Endothelial cell of umbilical vein (primary cell): ENCODE measurements at regions not wholly inside any gene's neighbourhood (a gene's known extent, or its start where the extent isn't known, plus 50 kb on each side); places are given as distances from the start of the nearest gene placed in this dataset.
"Not testable (repeated sequence)": the region's sequence is repeated elsewhere in the genome, so short reads cannot be mapped to it uniquely, and the experiment has no call there.

Experiments used
- BruUV-seq: library from RNA; stranded (reverse); fragments of 400-500 nt; replicated peaks from 2 replicates; lab custom pipeline; 2021; lab: Mats Ljungman, UMichigan
- CTCF ChIA-PET: fragments of 300-600, 350-600 bp; sonication (Branson Sonifier 250); formaldehyde crosslinking; loops from one replicate; lab custom pipeline; 2021; ENCODE audit warnings: antibody characterized with exemption, inconsistent platforms; lab: Charles Lee
- POLR2A ChIA-PET: fragments of 300-600, 350-600 bp; sonication (Branson Sonifier 250); formaldehyde crosslinking; loops from one replicate; lab custom pipeline; 2021; ENCODE audit warnings: antibody characterized with exemption, inconsistent platforms; lab: Charles Lee
- DNase-seq: peaks from one replicate; pipeline ENCODE4 v3.0.0-alpha.2; 2011; ENCODE audit warnings: low read depth, low spot score
- FAIRE-seq: peaks from 2 replicates; lab custom pipeline; 2011; peaks lifted over from hg19 to GRCh38; lab: Jason Lieb, UNC
- H2AFZ ChIP-seq: 2 replicates; pipeline ENCODE4 v1.6.0; 2012; ENCODE audit warnings: low read depth, low read length, control low read depth, inconsistent platforms
- H3K27ac ChIP-seq: 2 replicates; pipeline ENCODE4 v1.5.1; 2011; ENCODE audit warnings: low read depth, mild to moderate bottlenecking, control low read depth, low read length, moderate library complexity; ENCODE audit not compliant: insufficient read depth
- H3K27me3 ChIP-seq, 2 experiments: 2 replicates each; pipeline versions ENCODE4 v1.6.0 to v1.6.1; 2011; ENCODE audit warnings: low read length in 2 of 2, mixed read lengths in 1 of 2; ENCODE audit not compliant: control insufficient read depth in 2 of 2, insufficient read depth in 2 of 2
- H3K36me3 ChIP-seq, 2 experiments: 2 replicates in 1 of 2; 3 replicates in 1 of 2; pipeline ENCODE4 v1.5.1; 2011; ENCODE audit warnings: low read length in 2 of 2, mild to moderate bottlenecking in 1 of 2, moderate library complexity in 1 of 2; ENCODE audit not compliant: control insufficient read depth in 2 of 2, insufficient read depth in 2 of 2; ENCODE audit errors: extremely low read depth in 1 of 2
- H3K4me1 ChIP-seq: 3 replicates; pipeline ENCODE4 v1.5.1; 2011; ENCODE audit warnings: mild to moderate bottlenecking, low read length; ENCODE audit not compliant: control insufficient read depth, insufficient read depth; ENCODE audit errors: extremely low read depth
- H3K4me2 ChIP-seq: 2 replicates; pipeline ENCODE4 v1.6.1; 2011; ENCODE audit warnings: low read length, control low read depth, mixed read lengths; ENCODE audit not compliant: insufficient read depth
- H3K4me3 ChIP-seq, 3 experiments: fragments of 200-600 bp in 1 of 3; sonication (generic), shearing (Covaris generic) in 1 of 3; replicated peaks in 1 of 3; 2 replicates each; pipeline ENCODE4 v1.5.1; 2011 to 2016; ENCODE audit warnings: control low read depth in 3 of 3, low read length in 3 of 3, mild to moderate bottlenecking in 2 of 3, inconsistent platforms in 1 of 3, low read depth in 1 of 3, moderate library complexity in 1 of 3; ENCODE audit not compliant: insufficient read depth in 1 of 3
- H3K79me2 ChIP-seq: 2 replicates; pipeline ENCODE4 v1.6.0; 2012; ENCODE audit warnings: low read length, inconsistent platforms; ENCODE audit not compliant: control insufficient read depth, insufficient read depth
- H3K9ac ChIP-seq: replicated peaks from 2 replicates; pipeline ENCODE3; 2011; ENCODE audit warnings: low read length, control low read depth; ENCODE audit not compliant: insufficient read depth; ENCODE audit errors: extremely low read depth
- H3K9me1 ChIP-seq: replicated peaks from 3 replicates; pipeline ENCODE4 v1.6.0; 2011; ENCODE audit warnings: mild to moderate bottlenecking, low read length; ENCODE audit not compliant: control insufficient read depth, insufficient read depth; ENCODE audit errors: extremely low read depth
- H3K9me3 ChIP-seq: replicated peaks from 2 replicates; pipeline ENCODE4 v1.5.1; 2012; ENCODE audit warnings: low read length, inconsistent platforms; ENCODE audit not compliant: control insufficient read depth, insufficient read depth
- H4K20me1 ChIP-seq: replicated peaks from 2 replicates; pipeline ENCODE3; 2011; ENCODE audit warnings: mild to moderate bottlenecking, low read length; ENCODE audit not compliant: control insufficient read depth, insufficient read depth; ENCODE audit errors: extremely low read depth
- EZH2 ChIP-seq: IDR thresholded peaks from 2 replicates; pipeline ENCODE4 v1.6.1; 2012; ENCODE audit warnings: borderline replicate concordance, low read depth, mild to moderate bottlenecking, moderate library complexity, low read length, inconsistent platforms; ENCODE audit not compliant: severe bottlenecking
- FOS ChIP-seq: IDR thresholded peaks from 2 replicates; pipeline ENCODE4 v1.6.1; 2011; ENCODE audit warnings: mild to moderate bottlenecking, low read length, moderate library complexity, borderline replicate concordance; ENCODE audit not compliant: insufficient read depth
- GATA2 ChIP-seq: IDR thresholded peaks from 2 replicates; pipeline ENCODE4 v1.7.0; 2011; ENCODE audit warnings: low read depth, mild to moderate bottlenecking, moderate library complexity, mixed read lengths, low read length; ENCODE audit not compliant: insufficient read length, insufficient read depth
- JUN ChIP-seq: IDR thresholded peaks from 2 replicates; pipeline ENCODE4 v1.6.1; 2011; ENCODE audit warnings: borderline replicate concordance, low read depth; ENCODE audit not compliant: insufficient read length, insufficient read depth
- MYC ChIP-seq: IDR thresholded peaks from one replicate; pipeline ENCODE4 v1.6.1; 2011; ENCODE audit warnings: mild to moderate bottlenecking, low read depth, low read length
- POLR2A ChIP-seq: IDR thresholded peaks from 2 replicates; pipeline ENCODE4 v1.6.1; 2012; ENCODE audit warnings: low read depth, mild to moderate bottlenecking, control low read depth, low read length
- POLR2AphosphoS5 ChIP-seq: IDR thresholded peaks from 2 replicates; pipeline ENCODE4 v1.6.1; 2012; ENCODE audit warnings: low read depth, mild to moderate bottlenecking, control low read depth, low read length, moderate library complexity; ENCODE audit not compliant: insufficient read depth
- dilution Hi-C: fragments of 300-500 bp; cut with MboI; formaldehyde crosslinking; loops from one replicate; pipeline ENCODE4 v1.15.0; 2019; ENCODE audit warnings: low sequenced_read_pairs; ENCODE audit not compliant: extremely low pct_ligation_motif_present
- intact Hi-C: fragments of 100-400 bp; cut with micrococcal nuclease; formaldehyde crosslinking; loops from one replicate; pipeline ENCODE4 v1.10.0; 2022
- TF ChIP-seq, protein P1 (sequence below), 2 donors: IDR thresholded peaks; 1 replicate in 1 of 2; 2 replicates in 1 of 2; pipeline ENCODE4 v1.5.1; 2011; ENCODE audit warnings: low read length in 2 of 2, mild to moderate bottlenecking in 2 of 2, moderate library complexity in 2 of 2, control low read depth in 1 of 2, inconsistent platforms in 1 of 2, low read depth in 1 of 2; ENCODE audit not compliant: insufficient read depth in 1 of 2; ENCODE audit errors: extremely low read depth in 1 of 2

DNA sequence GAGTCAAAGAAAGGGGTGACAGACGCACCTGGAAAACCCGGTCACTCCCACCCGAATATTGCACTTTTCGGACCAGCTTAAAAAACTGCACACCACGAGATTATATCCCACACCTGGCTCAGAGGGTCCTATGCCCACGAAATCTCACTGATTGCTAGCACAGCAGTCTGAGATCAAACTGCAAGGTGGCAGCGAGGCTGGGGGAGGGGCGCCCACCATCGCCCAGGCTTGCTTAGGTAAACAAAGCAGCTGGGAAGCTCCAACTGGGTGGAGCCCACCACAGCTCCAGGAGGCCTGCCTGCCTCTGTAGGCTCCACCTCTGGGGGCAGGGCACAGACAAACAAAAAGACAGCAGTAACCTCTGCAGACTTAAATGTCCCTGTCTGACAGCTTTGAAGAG, 185.1 kb upstream of the CXADR start:
- H3K27ac ChIP-seq, H3K27me3 ChIP-seq, H3K79me2 ChIP-seq, H4K20me1 ChIP-seq, BruUV-seq, POLR2A ChIA-PET, H3K9ac ChIP-seq, intact Hi-C loops, H2AFZ ChIP-seq, dilution Hi-C loops, H3K4me1 ChIP-seq, H3K4me2 ChIP-seq, H3K9me3 ChIP-seq, CTCF ChIA-PET, FAIRE-seq, H3K9me1 ChIP-seq, H3K36me3 ChIP-seq, H3K4me3 ChIP-seq, DNase-seq: not testable (repeated sequence)

DNA sequence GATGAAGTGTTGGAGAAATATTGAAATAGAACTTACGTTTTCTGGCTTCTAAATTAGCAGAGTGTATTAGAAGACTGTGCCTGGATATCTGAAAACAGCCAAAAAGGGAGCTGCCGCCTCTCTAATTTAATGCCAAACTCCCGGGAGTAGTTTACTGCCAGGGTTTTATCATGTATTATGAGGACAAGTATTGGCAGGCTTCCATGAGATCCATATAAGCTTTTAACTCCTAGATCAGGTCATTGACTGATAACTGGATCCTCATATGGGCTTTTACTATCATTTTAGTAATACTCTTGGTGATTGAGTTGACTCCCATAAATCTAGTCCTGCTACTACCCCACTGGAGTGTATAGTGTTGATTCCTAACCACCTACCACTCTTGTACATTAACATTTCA, 178.4 kb upstream of the CXADR start:
- H3K79me2 ChIP-seq, result no peaks in the 10 kb centered on the region
- no peaks in the 10 kb centered on the region for H3K27me3 ChIP-seq
- BruUV-seq, result no TSS peak
- no peak overlapping the region for H3K4me3 ChIP-seq
- ChIA-PET POLR2A (no interaction called here), CTCF (no interaction called here)
- no peak for TF ChIP-seq POLR2AphosphoS5
- no peak for TF ChIP-seq POLR2A
- no peak for TF ChIP-seq EZH2
- TF ChIP-seq GATA2, result no peak
- no peak for TF ChIP-seq MYC
- TF ChIP-seq JUN, result no peak
- TF ChIP-seq, protein P1, sequence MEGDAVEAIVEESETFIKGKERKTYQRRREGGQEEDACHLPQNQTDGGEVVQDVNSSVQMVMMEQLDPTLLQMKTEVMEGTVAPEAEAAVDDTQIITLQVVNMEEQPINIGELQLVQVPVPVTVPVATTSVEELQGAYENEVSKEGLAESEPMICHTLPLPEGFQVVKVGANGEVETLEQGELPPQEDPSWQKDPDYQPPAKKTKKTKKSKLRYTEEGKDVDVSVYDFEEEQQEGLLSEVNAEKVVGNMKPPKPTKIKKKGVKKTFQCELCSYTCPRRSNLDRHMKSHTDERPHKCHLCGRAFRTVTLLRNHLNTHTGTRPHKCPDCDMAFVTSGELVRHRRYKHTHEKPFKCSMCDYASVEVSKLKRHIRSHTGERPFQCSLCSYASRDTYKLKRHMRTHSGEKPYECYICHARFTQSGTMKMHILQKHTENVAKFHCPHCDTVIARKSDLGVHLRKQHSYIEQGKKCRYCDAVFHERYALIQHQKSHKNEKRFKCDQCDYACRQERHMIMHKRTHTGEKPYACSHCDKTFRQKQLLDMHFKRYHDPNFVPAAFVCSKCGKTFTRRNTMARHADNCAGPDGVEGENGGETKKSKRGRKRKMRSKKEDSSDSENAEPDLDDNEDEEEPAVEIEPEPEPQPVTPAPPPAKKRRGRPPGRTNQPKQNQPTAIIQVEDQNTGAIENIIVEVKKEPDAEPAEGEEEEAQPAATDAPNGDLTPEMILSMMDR (IDR thresholded peaks at IDR 0.05; ENCODE audit: extremely low read depth in 1 of 2, insufficient read depth in 1 of 2, low read depth in 1 of 2, low read length in 2 of 2), result no peak
- no peak for TF ChIP-seq FOS
- H3K9me1 ChIP-seq, result no peaks in the 10 kb centered on the region
- FAIRE-seq, result no peak
- no peaks in the 10 kb centered on the region for H3K9me3 ChIP-seq
- no peak overlapping the region for H3K9ac ChIP-seq
- no peaks in the 10 kb centered on the region for H3K4me1 ChIP-seq
- intact Hi-C loops (no loop called here), dilution Hi-C loops (no loop called here)
- no peak overlapping the region for H3K27ac ChIP-seq
- H4K20me1 ChIP-seq, result no peaks in the 10 kb centered on the region
- H2AFZ ChIP-seq, result no peak overlapping the region
- DNase-seq, result no peak
- no peak overlapping the region for H3K4me2 ChIP-seq
- no peaks in the 10 kb centered on the region for H3K36me3 ChIP-seq
